ENCODE measurements at regions not wholly inside any gene's neighbourhood (a gene's known extent, or its start where the extent isn't known, plus 50 kb on each side); places are given as distances from the start of the nearest gene placed in this dataset.
"Not testable (repeated sequence)": the region's sequence is repeated elsewhere in the genome, so short reads cannot be mapped to it uniquely, and the experiment has no call there.

- Histone ChIP-seq H3K4me3 (no peak overlapping the region), H3K4me1 (ENCODE audit: low read depth) (no peaks in the 10 kb centered on the region), H3K9me3 (ENCODE audit: low read depth) (no peaks in the 10 kb centered on the region), H3K27ac (no peak overlapping the region), H3K36me3 (no peaks in the 10 kb centered on the region), H3K27me3 (no peaks in the 10 kb centered on the region)
- TF ChIP-seq CTCF (IDR thresholded peaks at IDR 0.05; ENCODE audit: low read depth, low read length), result no peak
- no peak for DNase-seq (ENCODE audit: low read depth in 1 of 2, low spot score in 1 of 2)
Measured at GRCh38 chrX:117834076-117834475, 282.5 kb downstream of the KLHL13 start.

GRCh38 chrX:117821472-117821871 lies 295.1 kb downstream of the KLHL13 start:
- H3K27ac ChIP-seq; H3K4me3 ChIP-seq; DNase-seq (ENCODE audit: low read depth in 1 of 2, low spot score in 1 of 2); H3K27me3 ChIP-seq; H3K36me3 ChIP-seq; H3K4me1 ChIP-seq (ENCODE audit: low read depth); H3K9me3 ChIP-seq (ENCODE audit: low read depth): not testable (repeated sequence)

- no peaks in the 10 kb centered on the region for H3K9me3 ChIP-seq (ENCODE audit: low read depth)
- H3K4me3 ChIP-seq, result no peak overlapping the region
- no peaks in the 10 kb centered on the region for H3K27me3 ChIP-seq
- no peak for TF ChIP-seq CTCF (IDR thresholded peaks at IDR 0.05; ENCODE audit: low read depth, low read length)
- H3K27ac ChIP-seq, result no peak overlapping the region
- H3K36me3 ChIP-seq, result no peaks in the 10 kb centered on the region
- H3K4me1 ChIP-seq (ENCODE audit: low read depth), result no peaks in the 10 kb centered on the region
- no peak for DNase-seq (ENCODE audit: low read depth in 1 of 2, low spot score in 1 of 2)
Measured at GRCh38 chrX:117808426-117808825, 308.2 kb downstream of the KLHL13 start.

- Histone ChIP-seq H3K36me3 (no peaks in the 10 kb centered on the region), H3K27ac (no peak overlapping the region), H3K4me3 (no peak overlapping the region), H3K27me3 (no peaks in the 10 kb centered on the region), H3K4me1 (ENCODE audit: low read depth) (no peaks in the 10 kb centered on the region), H3K9me3 (ENCODE audit: low read depth) (no peaks in the 10 kb centered on the region)
- no peak for TF ChIP-seq CTCF (IDR thresholded peaks at IDR 0.05; ENCODE audit: low read depth, low read length)
- DNase-seq (ENCODE audit: low read depth in 1 of 2, low spot score in 1 of 2), result no peak
Measured at GRCh38 chrX:117803463-117803862, 313.1 kb downstream of the KLHL13 start.

- no peaks in the 10 kb centered on the region for H3K36me3 ChIP-seq
- no peak for DNase-seq (ENCODE audit: low read depth in 1 of 2, low spot score in 1 of 2)
- H3K9me3 ChIP-seq (ENCODE audit: low read depth), result no peaks in the 10 kb centered on the region
- H3K27me3 ChIP-seq, result no peaks in the 10 kb centered on the region
- no peak overlapping the region for H3K4me3 ChIP-seq
- H3K4me1 ChIP-seq (ENCODE audit: low read depth), result no peaks in the 10 kb centered on the region
- no peak overlapping the region for H3K27ac ChIP-seq
- TF ChIP-seq CTCF (IDR thresholded peaks at IDR 0.05; ENCODE audit: low read depth, low read length), result no peak
Measured at GRCh38 chrX:117788339-117788738, 328.3 kb downstream of the KLHL13 start.

- no peak for TF ChIP-seq CTCF (IDR thresholded peaks at IDR 0.05; ENCODE audit: low read depth, low read length)
Measured at GRCh38 chrX:117771384-117771783, 345.2 kb downstream of the KLHL13 start.

More at GRCh38 chrX:117771384-117771783, 345.2 kb downstream of the KLHL13 start:
- H3K9me3 ChIP-seq (ENCODE audit: low read depth), result no peaks in the 10 kb centered on the region
- no peaks in the 10 kb centered on the region for H3K36me3 ChIP-seq
- H3K4me3 ChIP-seq, result no peak overlapping the region
- no peaks in the 10 kb centered on the region for H3K4me1 ChIP-seq (ENCODE audit: low read depth)
- H3K27ac ChIP-seq, result no peak overlapping the region
- no peaks in the 10 kb centered on the region for H3K27me3 ChIP-seq
- no peak for DNase-seq (ENCODE audit: low read depth in 1 of 2, low spot score in 1 of 2)

Data from cardiac muscle cell (in vitro differentiated cells and primary cell).